ENCODE measurements at regions not wholly inside any gene's neighbourhood (a gene's known extent, or its start where the extent isn't known, plus 50 kb on each side); places are given as distances from the start of the nearest gene placed in this dataset.

GRCh38 chr13:47211106-47211505, 314.3 kb upstream of the HTR2A start:
- H4K20me1 ChIP-seq (ENCODE audit: low read depth, low read length) = no peaks in the 10 kb centered on the region
- TF ChIP-seq CTCF (IDR thresholded peaks at IDR 0.05; ENCODE audit: insufficient read depth, low read length, poor library complexity, severe bottlenecking) (no peak), EZH2phosphoT487 (conservative IDR thresholded peaks at IDR 0.05; ENCODE audit: low read length) (no peak)
- H3K27me3 ChIP-seq (ENCODE audit: low read length) = no peaks in the 10 kb centered on the region
- no peaks in the 10 kb centered on the region for H3K79me2 ChIP-seq (ENCODE audit: insufficient read depth, low read length)
- H3K9me3 ChIP-seq (ENCODE audit: insufficient read depth, low read length) = no peaks in the 10 kb centered on the region
- no peak overlapping the region for H3K4me3 ChIP-seq (ENCODE audit: insufficient read depth, low read length, poor library complexity, severe bottlenecking)
- H3K36me3 ChIP-seq (ENCODE audit: low read length) = no peaks in the 10 kb centered on the region
- H3F3A ChIP-seq (ENCODE audit: insufficient read depth) = no peaks in the 10 kb centered on the region
- no peak overlapping the region for H3K4me2 ChIP-seq (ENCODE audit: low read depth, low read length, poor library complexity, severe bottlenecking)
- no peak overlapping the region for H2AFZ ChIP-seq (ENCODE audit: low read depth, low read length, severe bottlenecking)
- no peak overlapping the region for H3K27ac ChIP-seq (ENCODE audit: low read depth, low read length)
- no peak overlapping the region for H3K9ac ChIP-seq (ENCODE audit: low read length)
- H3K9me2 ChIP-seq (replicated peaks; ENCODE audit: insufficient read depth, low read length) = no peaks in the 10 kb centered on the region

GRCh38 chr13:47206111-47206510, 309.3 kb upstream of the HTR2A start:
- Histone ChIP-seq H2AFZ (ENCODE audit: low read depth, low read length, severe bottlenecking) (no peak overlapping the region), H3K79me2 (ENCODE audit: insufficient read depth, low read length) (no peaks in the 10 kb centered on the region), H3K4me3 (ENCODE audit: insufficient read depth, low read length, poor library complexity, severe bottlenecking) (no peak overlapping the region), H3K36me3 (ENCODE audit: low read length) (no peaks in the 10 kb centered on the region), H3K27ac (ENCODE audit: low read depth, low read length) (no peak overlapping the region), H3K27me3 (ENCODE audit: low read length) (no peaks in the 10 kb centered on the region), H4K20me1 (ENCODE audit: low read depth, low read length) (no peaks in the 10 kb centered on the region), H3K9me3 (ENCODE audit: insufficient read depth, low read length) (no peaks in the 10 kb centered on the region), H3K4me2 (ENCODE audit: low read depth, low read length, poor library complexity, severe bottlenecking) (no peak overlapping the region), H3K9ac (ENCODE audit: low read length) (no peak overlapping the region), H3K9me2 (replicated peaks; ENCODE audit: insufficient read depth, low read length) (no peaks in the 10 kb centered on the region; the same call in 1 of the 2 replicates), H3F3A (ENCODE audit: insufficient read depth) (no peaks in the 10 kb centered on the region)
- TF ChIP-seq EZH2phosphoT487 (conservative IDR thresholded peaks at IDR 0.05; ENCODE audit: low read length) (no peak), CTCF (IDR thresholded peaks at IDR 0.05; ENCODE audit: insufficient read depth, low read length, poor library complexity, severe bottlenecking) (no peak)

- Histone ChIP-seq H3K4me2 (ENCODE audit: low read depth, low read length, poor library complexity, severe bottlenecking) (no peak overlapping the region), H3F3A (ENCODE audit: insufficient read depth) (no peaks in the 10 kb centered on the region), H3K4me3 (ENCODE audit: insufficient read depth, low read length, poor library complexity, severe bottlenecking) (no peak overlapping the region), H2AFZ (ENCODE audit: low read depth, low read length, severe bottlenecking) (no peak overlapping the region), H3K9me3 (ENCODE audit: insufficient read depth, low read length) (no peaks in the 10 kb centered on the region), H3K27me3 (ENCODE audit: low read length) (no peaks in the 10 kb centered on the region), H3K9ac (ENCODE audit: low read length) (no peak overlapping the region), H3K36me3 (ENCODE audit: low read length) (no peaks in the 10 kb centered on the region), H3K27ac (ENCODE audit: low read depth, low read length) (no peak overlapping the region), H3K79me2 (ENCODE audit: insufficient read depth, low read length) (no peaks in the 10 kb centered on the region), H3K9me2 (replicated peaks; ENCODE audit: insufficient read depth, low read length) (no peaks in the 10 kb centered on the region; the same call in 1 of the 2 replicates), H4K20me1 (ENCODE audit: low read depth, low read length) (no peaks in the 10 kb centered on the region)
- TF ChIP-seq EZH2phosphoT487 (conservative IDR thresholded peaks at IDR 0.05; ENCODE audit: low read length) (no peak), CTCF (IDR thresholded peaks at IDR 0.05; ENCODE audit: insufficient read depth, low read length, poor library complexity, severe bottlenecking) (no peak)
These were observed 293.9 kb upstream of the HTR2A start for GRCh38 chr13:47190696-47191305.
